GM23338 (cell line): ENCODE measurements at regions not wholly inside any gene's neighbourhood (a gene's known extent, or its start where the extent isn't known, plus 50 kb on each side); places are given as distances from the start of the nearest gene placed in this dataset.

ENCODE experiments used
- CREB1 ChIP-seq: fragments of 250-450 bp; sonication (Bioruptor Pico); IDR thresholded peaks from 2 replicates; pipeline ENCODE4 v1.5.0; 2020; ENCODE audit warnings: low read depth, mild to moderate bottlenecking, moderate library complexity
- CTCF ChIP-seq, 2 experiments: fragments of 200-600 bp in 1 of 2; sonication (generic) in 1 of 2; conservative IDR thresholded peaks; 2 replicates each; pipeline versions ENCODE4 v1.5.1 to v1.6.1; 2016 to 2017; ENCODE audit warnings: antibody characterized with exemption in 2 of 2, low read depth in 2 of 2, mild to moderate bottlenecking in 2 of 2, moderate library complexity in 1 of 2
- EZH2 ChIP-seq: fragments of 200-600 bp; sonication (generic); IDR thresholded peaks from one replicate; pipeline ENCODE4 v1.8.0; 2017; ENCODE audit warnings: antibody characterized with exemption, mild to moderate bottlenecking, low read depth; ENCODE audit not compliant: unreplicated experiment
- EZH2phosphoT487 ChIP-seq: fragments of 200-600 bp; sonication (generic); IDR thresholded peaks from one replicate; pipeline ENCODE4 v1.8.1; 2018; ENCODE audit warnings: antibody characterized with exemption; ENCODE audit not compliant: unreplicated experiment
- JUNB ChIP-seq: IDR thresholded peaks from one replicate; pipeline ENCODE4 v1.6.1; 2016; ENCODE audit warnings: antibody characterized with exemption; ENCODE audit not compliant: unreplicated experiment
- NANOG ChIP-seq: IDR thresholded peaks from 2 replicates; pipeline ENCODE4 v1.6.1; 2016; ENCODE audit warnings: antibody characterized with exemption, borderline replicate concordance
- POLR2AphosphoS5 ChIP-seq: IDR thresholded peaks from 2 replicates; pipeline ENCODE4 v1.6.1; 2016; ENCODE audit warnings: antibody characterized with exemption, low read depth
- STAT1 ChIP-seq: IDR thresholded peaks from one replicate; pipeline ENCODE4 v1.6.1; 2016; ENCODE audit warnings: antibody characterized with exemption; ENCODE audit not compliant: unreplicated experiment
- ZNF114 ChIP-seq: fragments of 250-450 bp; sonication (Bioruptor Pico); IDR thresholded peaks from 2 replicates; pipeline ENCODE4 v1.5.0; 2020; ENCODE audit warnings: mild to moderate bottlenecking, moderate library complexity
- ZNF462 ChIP-seq: fragments of 250-450 bp; sonication (Bioruptor Pico); IDR thresholded peaks from 2 replicates; pipeline ENCODE4 v1.5.0; 2020; ENCODE audit warnings: mild to moderate bottlenecking, moderate library complexity
- TF ChIP-seq, protein P1 (sequence below): IDR thresholded peaks from one replicate; pipeline ENCODE4 v1.6.1; 2018; ENCODE audit warnings: antibody characterized with exemption; ENCODE audit not compliant: unreplicated experiment
- TF ChIP-seq, protein P2 (sequence below): IDR thresholded peaks from 2 replicates; pipeline ENCODE4 v1.6.1; 2016; ENCODE audit warnings: antibody characterized with exemption

- TF ChIP-seq, protein P1, sequence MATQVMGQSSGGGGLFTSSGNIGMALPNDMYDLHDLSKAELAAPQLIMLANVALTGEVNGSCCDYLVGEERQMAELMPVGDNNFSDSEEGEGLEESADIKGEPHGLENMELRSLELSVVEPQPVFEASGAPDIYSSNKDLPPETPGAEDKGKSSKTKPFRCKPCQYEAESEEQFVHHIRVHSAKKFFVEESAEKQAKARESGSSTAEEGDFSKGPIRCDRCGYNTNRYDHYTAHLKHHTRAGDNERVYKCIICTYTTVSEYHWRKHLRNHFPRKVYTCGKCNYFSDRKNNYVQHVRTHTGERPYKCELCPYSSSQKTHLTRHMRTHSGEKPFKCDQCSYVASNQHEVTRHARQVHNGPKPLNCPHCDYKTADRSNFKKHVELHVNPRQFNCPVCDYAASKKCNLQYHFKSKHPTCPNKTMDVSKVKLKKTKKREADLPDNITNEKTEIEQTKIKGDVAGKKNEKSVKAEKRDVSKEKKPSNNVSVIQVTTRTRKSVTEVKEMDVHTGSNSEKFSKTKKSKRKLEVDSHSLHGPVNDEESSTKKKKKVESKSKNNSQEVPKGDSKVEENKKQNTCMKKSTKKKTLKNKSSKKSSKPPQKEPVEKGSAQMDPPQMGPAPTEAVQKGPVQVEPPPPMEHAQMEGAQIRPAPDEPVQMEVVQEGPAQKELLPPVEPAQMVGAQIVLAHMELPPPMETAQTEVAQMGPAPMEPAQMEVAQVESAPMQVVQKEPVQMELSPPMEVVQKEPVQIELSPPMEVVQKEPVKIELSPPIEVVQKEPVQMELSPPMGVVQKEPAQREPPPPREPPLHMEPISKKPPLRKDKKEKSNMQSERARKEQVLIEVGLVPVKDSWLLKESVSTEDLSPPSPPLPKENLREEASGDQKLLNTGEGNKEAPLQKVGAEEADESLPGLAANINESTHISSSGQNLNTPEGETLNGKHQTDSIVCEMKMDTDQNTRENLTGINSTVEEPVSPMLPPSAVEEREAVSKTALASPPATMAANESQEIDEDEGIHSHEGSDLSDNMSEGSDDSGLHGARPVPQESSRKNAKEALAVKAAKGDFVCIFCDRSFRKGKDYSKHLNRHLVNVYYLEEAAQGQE: no peak
- TF ChIP-seq CTCF (conservative IDR thresholded peaks at IDR 0.05; ENCODE audit: low read depth in 2 of 2) (no peak), EZH2 (no peak), EZH2phosphoT487 (no peak), ZNF114 (no peak), POLR2AphosphoS5 (no peak), CREB1 (CRISPR knock-in tag) (no peak), JUNB (no peak), STAT1 (no peak), ZNF462 (no peak), NANOG (no peak)
- TF ChIP-seq, protein P2, sequence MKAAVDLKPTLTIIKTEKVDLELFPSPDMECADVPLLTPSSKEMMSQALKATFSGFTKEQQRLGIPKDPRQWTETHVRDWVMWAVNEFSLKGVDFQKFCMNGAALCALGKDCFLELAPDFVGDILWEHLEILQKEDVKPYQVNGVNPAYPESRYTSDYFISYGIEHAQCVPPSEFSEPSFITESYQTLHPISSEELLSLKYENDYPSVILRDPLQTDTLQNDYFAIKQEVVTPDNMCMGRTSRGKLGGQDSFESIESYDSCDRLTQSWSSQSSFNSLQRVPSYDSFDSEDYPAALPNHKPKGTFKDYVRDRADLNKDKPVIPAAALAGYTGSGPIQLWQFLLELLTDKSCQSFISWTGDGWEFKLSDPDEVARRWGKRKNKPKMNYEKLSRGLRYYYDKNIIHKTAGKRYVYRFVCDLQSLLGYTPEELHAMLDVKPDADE: no peak
Observed at GRCh38 chr20:60999250-60999649, 252.8 kb upstream of the CDH4 start.
